HG03432 (cell line): ENCODE measurements at regions not wholly inside any gene's neighbourhood (a gene's known extent, or its start where the extent isn't known, plus 50 kb on each side); places are given as distances from the start of the nearest gene placed in this dataset.
"Not testable (repeated sequence)": the region's sequence is repeated elsewhere in the genome, so short reads cannot be mapped to it uniquely, and the experiment has no call there.

Experiments used
- ATAC-seq: cut with Tn5 transposase; IDR thresholded peaks from one replicate; pipeline ENCODE4 v1.9.1; 2021; ENCODE audit warnings: mild to moderate bottlenecking, moderate library complexity; ENCODE audit not compliant: unreplicated experiment

- not testable (repeated sequence) for ATAC-seq
These were observed 846.4 kb downstream of the RPIA start for GRCh38 chr2:89537862-89538261.

DNA sequence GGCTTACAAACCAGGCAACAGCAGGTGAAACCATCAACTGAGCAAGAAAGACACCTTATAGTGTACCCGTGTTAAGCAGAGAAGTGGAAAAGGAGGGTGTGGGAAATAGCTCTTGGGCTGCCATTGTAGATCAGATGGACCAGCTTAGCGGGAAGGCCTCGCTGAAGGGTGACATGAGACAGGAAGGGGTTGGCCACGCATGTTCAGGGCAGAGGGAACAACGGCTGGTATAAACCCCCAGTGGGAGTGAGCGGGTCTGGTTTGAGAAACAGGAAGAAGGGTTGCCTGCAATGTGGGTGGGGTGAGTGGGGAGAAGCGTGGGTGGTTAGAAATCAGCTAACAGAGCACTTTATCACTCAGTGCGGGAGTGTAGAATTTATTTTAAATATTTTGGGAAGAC lies 852.6 kb downstream of the RPIA start:
- ATAC-seq, result not testable (repeated sequence)

GRCh38 chr2:89579154-89579553 lies 887.7 kb downstream of the RPIA start:
- not testable (repeated sequence) for ATAC-seq

- not testable (repeated sequence) for ATAC-seq
These were observed 891.3 kb downstream of the RPIA start for GRCh38 chr2:89582816-89583215.

GRCh38 chr2:89584046-89584445 lies 892.6 kb downstream of the RPIA start:
- ATAC-seq, result not testable (repeated sequence)

GRCh38 chr2:89584868-89585557 lies 893.5 kb downstream of the RPIA start:
- ATAC-seq, result not testable (repeated sequence)

DNA sequence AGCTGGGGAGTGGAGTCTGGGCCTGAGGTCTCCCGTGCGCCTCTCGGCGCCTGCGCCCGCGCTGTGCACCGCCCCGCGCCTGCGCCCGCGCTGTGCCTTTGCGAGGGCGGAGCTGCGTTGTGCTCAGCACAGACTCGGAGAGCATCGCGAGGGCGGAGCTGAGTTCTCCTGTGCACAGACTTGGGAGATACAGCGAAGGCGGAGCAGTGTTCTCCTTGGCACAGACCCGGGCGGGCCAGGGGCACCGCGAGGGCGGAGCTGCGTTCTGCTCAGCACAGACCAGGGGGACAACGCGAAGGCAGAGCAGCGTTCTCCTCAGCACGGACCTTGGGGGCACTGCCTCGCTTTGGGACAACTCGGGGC lies 894.1 kb downstream of the RPIA start:
- peak; percentile 100 for ATAC-seq

DNA sequence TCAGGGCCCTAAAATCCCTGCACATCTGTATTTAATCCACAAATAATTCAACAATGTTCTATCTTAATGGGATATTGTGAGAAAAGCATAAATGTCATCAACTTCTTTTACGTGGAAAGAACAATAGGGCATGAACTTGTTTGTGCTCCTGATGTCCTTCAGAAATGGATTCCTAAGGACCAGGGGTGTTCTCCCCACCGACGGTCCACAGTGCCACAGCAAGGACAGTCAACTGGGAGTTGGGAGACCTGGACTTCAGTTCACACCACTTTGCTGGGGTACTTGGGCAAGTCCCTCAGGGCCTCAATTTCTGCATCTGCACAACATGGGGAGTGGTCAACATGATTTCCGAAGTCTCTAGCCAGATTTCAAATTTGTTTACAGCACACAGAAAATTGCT lies 908.4 kb downstream of the RPIA start:
- ATAC-seq, result not testable (repeated sequence)

DNA sequence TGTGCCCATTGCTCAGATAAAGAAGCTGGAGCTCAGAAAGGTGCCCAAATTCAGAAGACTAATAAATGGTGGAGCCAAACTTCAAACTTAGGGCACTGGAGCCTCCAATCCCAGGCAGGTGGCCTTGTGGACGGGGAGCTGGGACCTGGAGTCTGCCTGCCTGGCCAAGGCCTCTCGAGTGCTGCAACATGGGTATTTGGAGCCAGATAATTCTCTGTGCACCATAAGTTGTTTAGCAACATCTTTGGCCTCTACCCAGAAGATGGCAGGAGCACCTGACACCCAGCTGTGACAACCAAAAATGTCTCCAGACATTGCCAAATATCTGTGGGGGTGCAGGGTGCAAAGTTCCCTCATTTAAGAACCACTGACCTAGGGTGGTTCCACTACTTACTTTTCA lies 915.0 kb downstream of the RPIA start:
- not testable (repeated sequence) for ATAC-seq

GRCh38 chr2:89610207-89610926 lies 918.9 kb downstream of the RPIA start:
- ATAC-seq, result not testable (repeated sequence)

DNA sequence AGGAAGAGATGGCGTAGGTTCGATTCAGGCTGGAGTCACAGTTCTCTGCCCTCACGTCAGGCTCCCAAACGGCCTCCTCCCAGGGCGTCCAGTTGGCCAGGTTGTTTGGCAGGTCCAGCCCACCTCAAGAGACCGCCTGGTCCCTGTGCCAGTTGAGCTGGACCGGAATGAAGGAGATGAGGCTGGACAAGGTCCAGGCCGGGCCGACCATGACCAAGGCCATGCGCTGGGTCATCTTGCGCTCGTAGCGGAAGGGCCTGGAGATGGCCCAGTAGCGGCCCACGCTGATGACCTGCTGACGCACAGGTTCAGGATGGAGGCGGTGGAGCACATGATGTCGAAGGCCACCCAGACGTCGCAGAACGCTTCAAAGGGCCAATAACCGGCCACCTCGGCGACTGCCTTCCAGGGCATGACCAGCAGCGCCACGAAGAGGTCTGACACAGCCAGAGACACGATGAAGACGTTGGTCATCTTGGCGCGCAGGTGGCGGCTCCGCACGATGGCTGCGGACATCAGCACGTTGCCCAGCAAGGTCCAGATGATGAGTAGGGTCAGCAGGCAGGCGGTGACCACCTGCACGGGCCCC lies 919.5 kb downstream of the RPIA start:
- not testable (repeated sequence) for ATAC-seq

DNA sequence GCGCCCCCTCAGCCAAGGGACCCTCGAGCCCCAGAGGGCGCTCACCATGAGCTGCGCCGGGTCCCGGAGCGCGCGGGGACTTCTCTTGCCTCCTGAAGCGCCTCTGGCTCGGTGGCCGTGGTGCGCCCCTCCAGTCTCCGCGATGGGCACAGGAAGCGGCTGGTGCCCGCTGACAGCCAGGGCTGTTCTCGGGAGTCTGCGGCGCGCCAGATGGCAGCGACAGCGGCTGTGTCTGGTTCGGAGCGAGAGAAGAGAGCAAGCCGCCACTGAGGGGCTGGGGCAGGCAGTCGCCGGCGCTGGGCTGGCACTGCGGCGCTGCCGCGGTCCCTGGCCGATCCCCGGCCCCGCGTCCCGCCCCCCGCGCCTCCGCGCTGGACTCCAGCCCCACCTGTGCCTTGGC lies 920.2 kb downstream of the RPIA start:
- ATAC-seq, result not testable (repeated sequence)

DNA sequence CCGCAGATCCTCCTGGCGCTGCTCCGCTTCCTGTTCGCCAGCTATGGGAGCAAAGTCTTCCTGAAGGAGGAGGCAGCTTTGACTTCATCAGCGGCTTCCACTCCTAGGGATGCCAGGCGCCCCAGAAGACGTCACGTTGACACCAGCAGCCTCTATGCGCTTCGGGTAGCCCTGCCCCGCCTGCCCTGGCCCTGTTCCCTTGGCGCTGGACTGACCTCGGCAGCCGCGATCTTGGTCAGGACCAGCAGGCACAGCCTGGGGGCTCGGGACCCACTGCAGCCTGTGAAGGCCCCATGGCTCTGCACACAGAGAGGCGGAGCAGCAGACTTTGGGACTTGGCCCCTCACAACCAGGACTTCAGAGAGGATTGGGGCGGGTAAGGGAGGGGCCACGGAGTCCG lies 957.8 kb downstream of the RPIA start:
- not testable (repeated sequence) for ATAC-seq

DNA sequence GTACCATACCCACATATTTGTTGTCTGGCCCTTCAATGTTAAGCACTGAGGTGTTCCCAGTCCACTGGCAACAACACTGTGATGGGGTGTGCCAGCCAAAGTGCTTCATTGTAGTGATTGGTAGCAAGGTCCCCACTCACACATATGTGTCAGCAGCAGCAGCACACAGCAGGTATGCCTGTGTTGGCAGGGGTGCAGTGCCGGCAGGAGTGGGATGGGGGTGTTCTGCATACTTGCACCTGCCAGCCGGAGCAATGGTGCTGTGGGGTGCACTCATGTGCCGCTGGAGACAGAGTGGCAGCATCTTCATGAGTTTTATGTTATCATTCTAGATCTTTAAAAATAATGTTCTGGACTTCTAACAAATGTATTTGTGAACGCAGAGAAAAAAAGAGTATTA lies 987.8 kb downstream of the RPIA start:
- not testable (repeated sequence) for ATAC-seq
